ENCODE measurements at regions not wholly inside any gene's neighbourhood (a gene's known extent, or its start where the extent isn't known, plus 50 kb on each side); places are given as distances from the start of the nearest gene placed in this dataset.
"Not testable (repeated sequence)": the region's sequence is repeated elsewhere in the genome, so short reads cannot be mapped to it uniquely, and the experiment has no call there.

- no peak for DNase-seq (ENCODE audit: low spot score)
Observed at GRCh38 chr5:179410291-179411160, 65.3 kb upstream of the ADAMTS2 start.

GRCh38 chr5:179409806-179410205, 64.5 kb upstream of the ADAMTS2 start:
- DNase-seq (ENCODE audit: low spot score): peak; percentile 5

- DNase-seq (ENCODE audit: low spot score): no peak
Observed at GRCh38 chr5:179408611-179409010, 63.4 kb upstream of the ADAMTS2 start.

GRCh38 chr5:179407191-179408175, 62.2 kb upstream of the ADAMTS2 start:
- peak; percentile 50 for DNase-seq (ENCODE audit: low spot score)

- DNase-seq (ENCODE audit: low spot score): no peak
Observed at GRCh38 chr5:179406031-179406961, 61.0 kb upstream of the ADAMTS2 start.

GRCh38 chr5:179405426-179406030, 60.3 kb upstream of the ADAMTS2 start:
- no peak for DNase-seq (ENCODE audit: low spot score)

GRCh38 chr5:179405054-179405416, 59.8 kb upstream of the ADAMTS2 start:
- no peak for DNase-seq (ENCODE audit: low spot score)

- no peak for DNase-seq (ENCODE audit: low spot score)
Observed at GRCh38 chr5:179404321-179405053, 59.2 kb upstream of the ADAMTS2 start.

GRCh38 chr5:179403426-179404147, 58.3 kb upstream of the ADAMTS2 start:
- DNase-seq (ENCODE audit: low spot score): no peak

GRCh38 chr5:179400435-179400834, 55.2 kb upstream of the ADAMTS2 start:
- DNase-seq (ENCODE audit: low spot score): not testable (repeated sequence)

GRCh38 chr5:179400020-179400419, 54.8 kb upstream of the ADAMTS2 start:
- no peak for DNase-seq (ENCODE audit: low spot score)

GRCh38 chr5:179399327-179399726, 54.1 kb upstream of the ADAMTS2 start:
- DNase-seq (ENCODE audit: low spot score): not testable (repeated sequence)

- no peak for DNase-seq (ENCODE audit: low spot score)
Observed at GRCh38 chr5:179397516-179397915, 52.3 kb upstream of the ADAMTS2 start.

Data from mucosa of gallbladder (tissue), 1 donor.